A673 (cell line): ENCODE measurements at regions not wholly inside any gene's neighbourhood (a gene's known extent, or its start where the extent isn't known, plus 50 kb on each side); places are given as distances from the start of the nearest gene placed in this dataset.

ENCODE experiments used
- EZH2 ChIP-seq: fragments of 200-600 bp; sonication (generic); IDR thresholded peaks from 2 replicates; pipeline ENCODE4 v1.6.1; 2017; ENCODE audit warnings: borderline replicate concordance, low read depth, mild to moderate bottlenecking, mixed read lengths, antibody characterized with exemption, low read length; ENCODE audit not compliant: poor library complexity, severe bottlenecking
- TF ChIP-seq, protein P1 (sequence below): fragments of 300-800, 200-600 bp; sonication (generic); conservative IDR thresholded peaks from 2 replicates; pipeline ENCODE4 v1.5.1; 2017; ENCODE audit warnings: low read depth, mild to moderate bottlenecking, antibody characterized with exemption, low read length, moderate library complexity, mixed read lengths

GRCh38 chr2:185279999-185280398 lies 458.6 kb upstream of the FSIP2 start:
- TF ChIP-seq, protein P1, sequence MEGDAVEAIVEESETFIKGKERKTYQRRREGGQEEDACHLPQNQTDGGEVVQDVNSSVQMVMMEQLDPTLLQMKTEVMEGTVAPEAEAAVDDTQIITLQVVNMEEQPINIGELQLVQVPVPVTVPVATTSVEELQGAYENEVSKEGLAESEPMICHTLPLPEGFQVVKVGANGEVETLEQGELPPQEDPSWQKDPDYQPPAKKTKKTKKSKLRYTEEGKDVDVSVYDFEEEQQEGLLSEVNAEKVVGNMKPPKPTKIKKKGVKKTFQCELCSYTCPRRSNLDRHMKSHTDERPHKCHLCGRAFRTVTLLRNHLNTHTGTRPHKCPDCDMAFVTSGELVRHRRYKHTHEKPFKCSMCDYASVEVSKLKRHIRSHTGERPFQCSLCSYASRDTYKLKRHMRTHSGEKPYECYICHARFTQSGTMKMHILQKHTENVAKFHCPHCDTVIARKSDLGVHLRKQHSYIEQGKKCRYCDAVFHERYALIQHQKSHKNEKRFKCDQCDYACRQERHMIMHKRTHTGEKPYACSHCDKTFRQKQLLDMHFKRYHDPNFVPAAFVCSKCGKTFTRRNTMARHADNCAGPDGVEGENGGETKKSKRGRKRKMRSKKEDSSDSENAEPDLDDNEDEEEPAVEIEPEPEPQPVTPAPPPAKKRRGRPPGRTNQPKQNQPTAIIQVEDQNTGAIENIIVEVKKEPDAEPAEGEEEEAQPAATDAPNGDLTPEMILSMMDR = peak; percentile 74
- TF ChIP-seq EZH2 = no peak
